ENCODE measurements at regions not wholly inside any gene's neighbourhood (a gene's known extent, or its start where the extent isn't known, plus 50 kb on each side); places are given as distances from the start of the nearest gene placed in this dataset.

- intact Hi-C loops (cut with DNase I), result no loop called here
- H3K4me3 ChIP-seq, result no peak overlapping the region
- no peak for DNase-seq
- H3K27me3 ChIP-seq, result no peaks in the 10 kb centered on the region
- no peaks in the 10 kb centered on the region for H3K4me1 ChIP-seq (ENCODE audit: insufficient read depth)
- no peak overlapping the region for H3K27ac ChIP-seq
- no peaks in the 10 kb centered on the region for H3K36me3 ChIP-seq
- TF ChIP-seq POLR2A (IDR thresholded peaks at IDR 0.05) (no peak), CTCF (IDR thresholded peaks at IDR 0.05) (no peak), EP300 (IDR thresholded peaks at IDR 0.05) (no peak)
- no peaks in the 10 kb centered on the region for H3K9me3 ChIP-seq
Measured at GRCh38 chr10:111565542-111565941, 488.7 kb downstream of the ADRA2A start.

GRCh38 chr10:111578076-111578475 lies 501.2 kb downstream of the ADRA2A start:
- Histone ChIP-seq H3K36me3 (no peaks in the 10 kb centered on the region), H3K9me3 (no peaks in the 10 kb centered on the region), H3K4me3 (no peak overlapping the region), H3K27ac (no peak overlapping the region), H3K27me3 (no peaks in the 10 kb centered on the region), H3K4me1 (ENCODE audit: insufficient read depth) (no peaks in the 10 kb centered on the region)
- 22 to 39% (median 30%) methylated on average over 3 of the region's 3 CpGs for WGBS, 3 donors
- no peak for DNase-seq
- intact Hi-C loops (cut with DNase I), result no loop called here
- no peak for TF ChIP-seq POLR2A (IDR thresholded peaks at IDR 0.05)
- no peak for TF ChIP-seq EP300 (IDR thresholded peaks at IDR 0.05)
- TF ChIP-seq CTCF (IDR thresholded peaks at IDR 0.05), result no peak

- Histone ChIP-seq H3K4me3 (no peak overlapping the region), H3K36me3 (no peaks in the 10 kb centered on the region), H3K4me1 (ENCODE audit: insufficient read depth) (no peaks in the 10 kb centered on the region), H3K9me3 (no peaks in the 10 kb centered on the region), H3K27ac (no peak overlapping the region), H3K27me3 (no peaks in the 10 kb centered on the region)
- DNase-seq, result no peak
- TF ChIP-seq POLR2A (IDR thresholded peaks at IDR 0.05) (no peak), CTCF (IDR thresholded peaks at IDR 0.05) (no peak), EP300 (IDR thresholded peaks at IDR 0.05) (no peak)
- intact Hi-C loops (cut with DNase I), result no loop called here
- 10 to 37% (median 23%) methylated on average over 1 of the region's 1 CpG for WGBS, 3 donors
Measured at GRCh38 chr10:111579473-111579872, 502.6 kb downstream of the ADRA2A start.

- intact Hi-C loops (cut with DNase I), result loop anchor here in 1 of 4 donors (5.0 kb wide), 1 partner anchor 1683 kb away; no protein-coding TSS in a partner anchor
- no peaks in the 10 kb centered on the region for H3K27me3 ChIP-seq
- H3K36me3 ChIP-seq, result no peaks in the 10 kb centered on the region
- 23 to 74% (median 74%) methylated on average over 3 of the region's 3 CpGs for WGBS, 3 donors
- H3K27ac ChIP-seq, result no peak overlapping the region
- no peaks in the 10 kb centered on the region for H3K9me3 ChIP-seq
- TF ChIP-seq EP300 (IDR thresholded peaks at IDR 0.05), result no peak
- TF ChIP-seq POLR2A (IDR thresholded peaks at IDR 0.05), result no peak
- no peak for TF ChIP-seq CTCF (IDR thresholded peaks at IDR 0.05)
- H3K4me3 ChIP-seq, result no peak overlapping the region
- H3K4me1 ChIP-seq (ENCODE audit: insufficient read depth), result no peaks in the 10 kb centered on the region
- no peak for DNase-seq
Measured at GRCh38 chr10:111590703-111591102, 513.9 kb downstream of the ADRA2A start.
